GM23338 (cell line): ENCODE measurements at regions not wholly inside any gene's neighbourhood (a gene's known extent, or its start where the extent isn't known, plus 50 kb on each side); places are given as distances from the start of the nearest gene placed in this dataset.

Experiments used
- ATAC-seq: fragments of 200-7000 bp; cut with Tn5 transposase; 3 replicates; pipeline ENCODE4 v1.9.1; 2020
- DNase-seq: peaks from one replicate; pipeline ENCODE4 v3.0.0-alpha.2; 2015; ENCODE audit warnings: low spot score
- H2AFZ ChIP-seq: fragments of 200-600 bp; sonication (generic); 2 replicates; pipeline ENCODE4 v1.8.0; 2016; ENCODE audit warnings: antibody characterized with exemption, mild to moderate bottlenecking, moderate library complexity
- H3F3A ChIP-seq: fragments of 200-600 bp; sonication (generic); replicated peaks from 2 replicates; pipeline ENCODE4 v1.8.0; 2017; ENCODE audit warnings: antibody characterized with exemption, mixed run types, low read depth
- H3K27ac ChIP-seq: fragments of 200-600 bp; sonication (generic); 2 replicates; pipeline ENCODE4 v1.6.1; 2016; ENCODE audit warnings: low read depth
- H3K27me3 ChIP-seq: fragments of 200-600 bp; sonication (generic); 2 replicates; pipeline ENCODE4 v1.8.0; 2016; ENCODE audit warnings: mild to moderate bottlenecking, mixed run types, moderate library complexity; ENCODE audit not compliant: insufficient read depth
- H3K36me3 ChIP-seq: fragments of 200-600 bp; sonication (generic); 2 replicates; pipeline ENCODE4 v1.8.0; 2016; ENCODE audit warnings: mild to moderate bottlenecking; ENCODE audit not compliant: insufficient read depth
- H3K4me1 ChIP-seq: fragments of 200-600 bp; sonication (generic); 2 replicates; pipeline ENCODE4 v1.8.0; 2016; ENCODE audit warnings: mild to moderate bottlenecking, moderate library complexity; ENCODE audit not compliant: insufficient read depth
- H3K4me2 ChIP-seq: fragments of 200-600 bp; sonication (generic); 2 replicates; pipeline ENCODE4 v1.7.1; 2017; ENCODE audit warnings: mixed run types
- H3K4me3 ChIP-seq: fragments of 200-600 bp; sonication (generic); 2 replicates; pipeline ENCODE4 v1.6.1; 2016; ENCODE audit warnings: mixed run types
- H3K79me2 ChIP-seq: fragments of 200-600 bp; sonication (generic); replicated peaks from 2 replicates; pipeline ENCODE4 v1.8.0; 2017; ENCODE audit warnings: mild to moderate bottlenecking; ENCODE audit not compliant: insufficient read depth
- H3K9me2 ChIP-seq: fragments of 200-600 bp; sonication (generic); 2 replicates; pipeline ENCODE4 v1.8.0; 2017; ENCODE audit not compliant: insufficient read depth
- H4K20me1 ChIP-seq: fragments of 200-600 bp; sonication (generic); replicated peaks from 2 replicates; pipeline ENCODE4 v1.8.0; 2017; ENCODE audit warnings: mild to moderate bottlenecking; ENCODE audit not compliant: insufficient read depth
- H3K27ac Mint-ChIP-seq: 2 replicates; pipeline ENCODE4 v1.8.0; 2020; ENCODE audit warnings: inconsistent platforms, mild to moderate bottlenecking, moderate library complexity, mixed read lengths
- H3K27me3 Mint-ChIP-seq: 3 replicates; pipeline ENCODE4 v1.8.0; 2022; ENCODE audit warnings: low read depth, mild to moderate bottlenecking, moderate library complexity, mixed read lengths, inconsistent platforms; ENCODE audit not compliant: insufficient read depth, poor library complexity
- H3K36me3 Mint-ChIP-seq: 3 replicates; pipeline ENCODE4 v1.8.0; 2021; ENCODE audit warnings: low read depth, mild to moderate bottlenecking, inconsistent platforms, moderate library complexity, mixed read lengths
- H3K4me1 Mint-ChIP-seq: 3 replicates; pipeline ENCODE4 v1.8.0; 2020; ENCODE audit warnings: mild to moderate bottlenecking, inconsistent platforms, mixed read lengths
- H3K4me3 Mint-ChIP-seq: 3 replicates; pipeline ENCODE4 v1.8.0; 2021; ENCODE audit warnings: moderate library complexity, mild to moderate bottlenecking, inconsistent platforms, mixed read lengths
- H3K9me3 Mint-ChIP-seq: 3 replicates; pipeline ENCODE4 v1.8.0; 2020; ENCODE audit warnings: moderate library complexity, mild to moderate bottlenecking, inconsistent platforms, mixed read lengths
- CREB1 ChIP-seq: fragments of 250-450 bp; sonication (Bioruptor Pico); IDR thresholded peaks from 2 replicates; pipeline ENCODE4 v1.5.0; 2020; ENCODE audit warnings: low read depth, mild to moderate bottlenecking, moderate library complexity
- CTCF ChIP-seq, 2 experiments: fragments of 200-600 bp in 1 of 2; sonication (generic) in 1 of 2; conservative IDR thresholded peaks; 2 replicates each; pipeline versions ENCODE4 v1.5.1 to v1.6.1; 2016 to 2017; ENCODE audit warnings: antibody characterized with exemption in 2 of 2, low read depth in 2 of 2, mild to moderate bottlenecking in 2 of 2, moderate library complexity in 1 of 2
- ETS1 ChIP-seq: IDR thresholded peaks from 2 replicates; pipeline ENCODE4 v1.6.1; 2016; ENCODE audit warnings: antibody characterized with exemption
- EZH2 ChIP-seq: fragments of 200-600 bp; sonication (generic); IDR thresholded peaks from one replicate; pipeline ENCODE4 v1.8.0; 2017; ENCODE audit warnings: antibody characterized with exemption, mild to moderate bottlenecking, low read depth; ENCODE audit not compliant: unreplicated experiment
- EZH2phosphoT487 ChIP-seq: fragments of 200-600 bp; sonication (generic); IDR thresholded peaks from one replicate; pipeline ENCODE4 v1.8.1; 2018; ENCODE audit warnings: antibody characterized with exemption; ENCODE audit not compliant: unreplicated experiment
- JUNB ChIP-seq: IDR thresholded peaks from one replicate; pipeline ENCODE4 v1.6.1; 2016; ENCODE audit warnings: antibody characterized with exemption; ENCODE audit not compliant: unreplicated experiment
- NANOG ChIP-seq: IDR thresholded peaks from 2 replicates; pipeline ENCODE4 v1.6.1; 2016; ENCODE audit warnings: antibody characterized with exemption, borderline replicate concordance
- POLR2AphosphoS5 ChIP-seq: IDR thresholded peaks from 2 replicates; pipeline ENCODE4 v1.6.1; 2016; ENCODE audit warnings: antibody characterized with exemption, low read depth
- REST ChIP-seq: IDR thresholded peaks from one replicate; pipeline ENCODE4 v1.6.1; 2018; ENCODE audit warnings: antibody characterized with exemption; ENCODE audit not compliant: unreplicated experiment
- STAT1 ChIP-seq: IDR thresholded peaks from one replicate; pipeline ENCODE4 v1.6.1; 2016; ENCODE audit warnings: antibody characterized with exemption; ENCODE audit not compliant: unreplicated experiment
- ZNF114 ChIP-seq: fragments of 250-450 bp; sonication (Bioruptor Pico); IDR thresholded peaks from 2 replicates; pipeline ENCODE4 v1.5.0; 2020; ENCODE audit warnings: mild to moderate bottlenecking, moderate library complexity
- ZNF331 ChIP-seq: fragments of 250-450 bp; sonication (Bioruptor Pico); IDR thresholded peaks from 2 replicates; pipeline ENCODE4 v1.5.0; 2020; ENCODE audit warnings: low read depth, mild to moderate bottlenecking, moderate library complexity

GRCh38 chr12:77723308-77723707 lies 107.4 kb upstream of the NAV3 start (continued):
- no peak for TF ChIP-seq REST
- no peak for TF ChIP-seq STAT1
- TF ChIP-seq NANOG = no peak
- no peak for TF ChIP-seq POLR2AphosphoS5
- TF ChIP-seq CREB1 (CRISPR knock-in tag) = no peak
- no peak for TF ChIP-seq JUNB

GRCh38 chr12:77722536-77722935 lies 108.2 kb upstream of the NAV3 start:
- no peak overlapping the region for H3K4me2 ChIP-seq
- no peaks in the 10 kb centered on the region for H3K36me3 Mint-ChIP-seq
- H3K4me1 ChIP-seq = 0 out of 2 replicates have a peak, but pooled peaks cover 7% of the 10 kb centered on the region
- no peak overlapping the region for H3K27ac ChIP-seq
- H3K27me3 ChIP-seq = no peaks in the 10 kb centered on the region
- H4K20me1 ChIP-seq = no peaks in the 10 kb centered on the region
- H3K27ac Mint-ChIP-seq = no peak overlapping the region
- no peak overlapping the region for H2AFZ ChIP-seq
- no peak overlapping the region for H3K4me3 ChIP-seq
- DNase-seq (no peak), ATAC-seq (no peak)
- no peaks in the 10 kb centered on the region for H3K9me2 ChIP-seq
- H3F3A ChIP-seq = no peaks in the 10 kb centered on the region
- H3K27me3 Mint-ChIP-seq = no peaks in the 10 kb centered on the region
- 0 out of 3 replicates have a peak, but pooled peaks cover 2% of the 10 kb centered on the region for H3K4me1 Mint-ChIP-seq
- H3K36me3 ChIP-seq = no peaks in the 10 kb centered on the region
- no peak overlapping the region for H3K4me3 Mint-ChIP-seq
- no peaks in the 10 kb centered on the region for H3K79me2 ChIP-seq
- H3K9me3 Mint-ChIP-seq = peaks cover 3% of the 10 kb centered on the region; the same call in 1 of the 3 replicates
- TF ChIP-seq CTCF (conservative IDR thresholded peaks at IDR 0.05; ENCODE audit: low read depth in 2 of 2) = no peak
- no peak for TF ChIP-seq JUNB
- TF ChIP-seq ZNF331 (CRISPR knock-in tag) = no peak
- TF ChIP-seq NANOG = no peak
- no peak for TF ChIP-seq POLR2AphosphoS5
- TF ChIP-seq ZNF114 (CRISPR knock-in tag) = no peak
- no peak for TF ChIP-seq EZH2
- no peak for TF ChIP-seq STAT1
- TF ChIP-seq EZH2phosphoT487 = no peak
- TF ChIP-seq CREB1 (CRISPR knock-in tag) = no peak
- no peak for TF ChIP-seq ETS1
- no peak for TF ChIP-seq REST
